GM19351 (cell line): ENCODE measurements at regions not wholly inside any gene's neighbourhood (a gene's known extent, or its start where the extent isn't known, plus 50 kb on each side); places are given as distances from the start of the nearest gene placed in this dataset.
"Not testable (repeated sequence)": the region's sequence is repeated elsewhere in the genome, so short reads cannot be mapped to it uniquely, and the experiment has no call there.

Source experiments
- ATAC-seq: cut with Tn5 transposase; IDR thresholded peaks from one replicate; pipeline ENCODE4 v1.9.1; 2021; ENCODE audit warnings: mild to moderate bottlenecking, moderate library complexity; ENCODE audit not compliant: unreplicated experiment

- ATAC-seq: no peak
Measured at GRCh38 chr2:224155896-224156295, 116.8 kb upstream of the SERPINE2 start.

GRCh38 chr2:224155371-224155770 is 116.3 kb upstream of the SERPINE2 start:
- ATAC-seq: no peak

- ATAC-seq: no peak
Measured at GRCh38 chr2:224151680-224152310, 112.7 kb upstream of the SERPINE2 start.

GRCh38 chr2:224151161-224151560 is 112.1 kb upstream of the SERPINE2 start:
- no peak for ATAC-seq

GRCh38 chr2:224148058-224148457 is 109.0 kb upstream of the SERPINE2 start:
- ATAC-seq: not testable (repeated sequence)

- no peak for ATAC-seq
Measured at GRCh38 chr2:224147174-224147573, 108.1 kb upstream of the SERPINE2 start.

- no peak for ATAC-seq
Measured at GRCh38 chr2:224146356-224147160, 107.5 kb upstream of the SERPINE2 start.

GRCh38 chr2:224145751-224146355 is 106.8 kb upstream of the SERPINE2 start:
- ATAC-seq: no peak

- no peak for ATAC-seq
Measured at GRCh38 chr2:224143526-224143925, 104.4 kb upstream of the SERPINE2 start.

- no peak for ATAC-seq
Measured at GRCh38 chr2:224142397-224143312, 103.6 kb upstream of the SERPINE2 start.

- no peak for ATAC-seq
Measured at GRCh38 chr2:224141304-224141703, 102.2 kb upstream of the SERPINE2 start.

GRCh38 chr2:224137208-224137607 is 98.1 kb upstream of the SERPINE2 start:
- ATAC-seq: no peak

- ATAC-seq: no peak
Measured at GRCh38 chr2:224136396-224136795, 97.3 kb upstream of the SERPINE2 start.

GRCh38 chr2:224135881-224136280 is 96.8 kb upstream of the SERPINE2 start:
- no peak for ATAC-seq

GRCh38 chr2:224134003-224134734 is 95.1 kb upstream of the SERPINE2 start:
- no peak for ATAC-seq

- ATAC-seq: no peak
Measured at GRCh38 chr2:224133387-224133786, 94.3 kb upstream of the SERPINE2 start.

GRCh38 chr2:224127871-224128501 is 88.9 kb upstream of the SERPINE2 start:
- no peak for ATAC-seq

- no peak for ATAC-seq
Measured at GRCh38 chr2:224126440-224126839, 87.4 kb upstream of the SERPINE2 start.

GRCh38 chr2:224126003-224126402 is 86.9 kb upstream of the SERPINE2 start:
- ATAC-seq: no peak

GRCh38 chr2:224122542-224122941 is 83.5 kb upstream of the SERPINE2 start:
- no peak for ATAC-seq
